ENCODE measurements at regions not wholly inside any gene's neighbourhood (a gene's known extent, or its start where the extent isn't known, plus 50 kb on each side); places are given as distances from the start of the nearest gene placed in this dataset.

GRCh38 chr5:152883066-152883775, 478.1 kb upstream of the NMUR2 start:
- H4K20me1 ChIP-seq (ENCODE audit: control insufficient read depth, insufficient read depth, low read length, poor library complexity, severe bottlenecking): no peaks in the 10 kb centered on the region
- TF ChIP-seq CTCF (IDR thresholded peaks at IDR 0.05) (no peak), EZH2 (IDR thresholded peaks at IDR 0.05; ENCODE audit: borderline replicate concordance, insufficient read depth, low read depth, low read length, poor library complexity, severe bottlenecking) (no peak)
- H3K9me3 ChIP-seq (ENCODE audit: control extremely low read depth in 1 of 3, control insufficient read depth in 2 of 3, insufficient read depth in 1 of 3, low read length in 2 of 3): no peaks in the 10 kb centered on the region
- DNase-seq (no peak), ATAC-seq (ENCODE audit: low read depth) (no peak)
- ChIA-PET POLR2A (no interaction called here), CTCF (no interaction called here)
- no peak overlapping the region for H3K27ac Mint-ChIP-seq
- no peak overlapping the region for H3K4me3 Mint-ChIP-seq
- H3K4me1 ChIP-seq (ENCODE audit: control insufficient read depth in 2 of 2, insufficient read depth in 2 of 2, low read length in 2 of 2): no peaks in the 10 kb centered on the region
- H3K4me2 ChIP-seq (replicated peaks; ENCODE audit: low read depth, low read length, poor library complexity, severe bottlenecking): no peak overlapping the region
- no peaks in the 10 kb centered on the region for H3K9me3 Mint-ChIP-seq (ENCODE audit: insufficient read depth)
- no peaks in the 10 kb centered on the region for H3K27me3 Mint-ChIP-seq
- no CpG with 5 or more reads among the region's 3 CpGs for WGBS (ENCODE audit: insufficient coverage)
- no peaks in the 10 kb centered on the region for H3K27me3 ChIP-seq (replicated peaks in 1 of 4; ENCODE audit: control extremely low read depth in 1 of 4, control insufficient read depth in 3 of 4, insufficient read depth in 4 of 4, low read length in 3 of 4)
- intact Hi-C loops (cut with micrococcal nuclease): no loop called here
- no peak overlapping the region for H3K4me3 ChIP-seq (ENCODE audit: control extremely low read depth in 1 of 5, extremely low read depth in 1 of 5, insufficient read depth in 1 of 5, low read depth in 2 of 5, low read length in 4 of 5)
- H3K4me1 Mint-ChIP-seq: no peaks in the 10 kb centered on the region
- no peaks in the 10 kb centered on the region for H3K36me3 ChIP-seq (replicated peaks in 1 of 2; ENCODE audit: control extremely low read depth in 1 of 2, control insufficient read depth in 1 of 2, extremely low read depth in 1 of 2, insufficient read depth in 2 of 2, low read length in 1 of 2)
- H3K9ac ChIP-seq (ENCODE audit: low read length): no peak overlapping the region
- no peak overlapping the region for H3K27ac ChIP-seq (ENCODE audit: low read length in 2 of 2)
- H3K79me2 ChIP-seq (ENCODE audit: control insufficient read depth, insufficient read depth, low read length): no peaks in the 10 kb centered on the region
- no peak overlapping the region for H2AFZ ChIP-seq (ENCODE audit: insufficient read depth, low read depth, low read length, poor library complexity, severe bottlenecking)

- ATAC-seq (ENCODE audit: low read depth) (no peak), DNase-seq (no peak)
- ChIA-PET CTCF (no interaction called here), POLR2A (no interaction called here)
- Mint-ChIP-seq H3K27me3 (no peaks in the 10 kb centered on the region), H3K9me3 (ENCODE audit: insufficient read depth) (no peaks in the 10 kb centered on the region), H3K4me3 (no peak overlapping the region), H3K4me1 (no peaks in the 10 kb centered on the region), H3K27ac (no peak overlapping the region)
- Histone ChIP-seq H3K4me3 (ENCODE audit: control extremely low read depth in 1 of 5, extremely low read depth in 1 of 5, insufficient read depth in 1 of 5, low read depth in 2 of 5, low read length in 4 of 5) (no peak overlapping the region), H3K9ac (ENCODE audit: low read length) (no peak overlapping the region), H3K9me3 (ENCODE audit: control extremely low read depth in 1 of 3, control insufficient read depth in 2 of 3, insufficient read depth in 1 of 3, low read length in 2 of 3) (no peaks in the 10 kb centered on the region), H4K20me1 (ENCODE audit: control insufficient read depth, insufficient read depth, low read length, poor library complexity, severe bottlenecking) (no peaks in the 10 kb centered on the region), H3K4me2 (replicated peaks; ENCODE audit: low read depth, low read length, poor library complexity, severe bottlenecking) (no peak overlapping the region), H3K36me3 (replicated peaks in 1 of 2; ENCODE audit: control extremely low read depth in 1 of 2, control insufficient read depth in 1 of 2, extremely low read depth in 1 of 2, insufficient read depth in 2 of 2, low read length in 1 of 2) (no peaks in the 10 kb centered on the region), H3K4me1 (ENCODE audit: control insufficient read depth in 2 of 2, insufficient read depth in 2 of 2, low read length in 2 of 2) (no peaks in the 10 kb centered on the region), H3K27ac (ENCODE audit: low read length in 2 of 2) (no peak overlapping the region), H2AFZ (ENCODE audit: insufficient read depth, low read depth, low read length, poor library complexity, severe bottlenecking) (no peak overlapping the region), H3K27me3 (replicated peaks in 1 of 4; ENCODE audit: control extremely low read depth in 1 of 4, control insufficient read depth in 3 of 4, insufficient read depth in 4 of 4, low read length in 3 of 4) (no peaks in the 10 kb centered on the region), H3K79me2 (ENCODE audit: control insufficient read depth, insufficient read depth, low read length) (no peaks in the 10 kb centered on the region)
- TF ChIP-seq EZH2 (IDR thresholded peaks at IDR 0.05; ENCODE audit: borderline replicate concordance, insufficient read depth, low read depth, low read length, poor library complexity, severe bottlenecking): no peak
- no peak for TF ChIP-seq CTCF (IDR thresholded peaks at IDR 0.05)
- intact Hi-C loops (cut with micrococcal nuclease): no loop called here
These were observed 478.9 kb upstream of the NMUR2 start for GRCh38 chr5:152884006-152884405.
